ENCODE measurements at regions not wholly inside any gene's neighbourhood (a gene's known extent, or its start where the extent isn't known, plus 50 kb on each side); places are given as distances from the start of the nearest gene placed in this dataset.

GRCh38 chr5:174246743-174247142, 201.2 kb downstream of the NSG2 start (continued):
- TF ChIP-seq KDM1A (IDR thresholded peaks at IDR 0.05; ENCODE audit: borderline replicate concordance, low read length) (no peak), EZH2 (IDR thresholded peaks at IDR 0.05; ENCODE audit: low read depth, low read length, severe bottlenecking) (no peak), BRCA1 (IDR thresholded peaks at IDR 0.05; ENCODE audit: low read depth, low read length) (no peak), JUND (IDR thresholded peaks at IDR 0.05; ENCODE audit: low read length) (no peak), SP2 (IDR thresholded peaks at IDR 0.05; ENCODE audit: low read length) (no peak), TCF12 (IDR thresholded peaks at IDR 0.05; ENCODE audit: low read depth, low read length) (no peak), SP4 (IDR thresholded peaks at IDR 0.05; ENCODE audit: low read length) (no peak), GABPA (IDR thresholded peaks at IDR 0.05; ENCODE audit: borderline replicate concordance, insufficient read depth, low read length) (no peak), CHD2 (IDR thresholded peaks at IDR 0.05; ENCODE audit: low read length) (no peak)
